Ovary (tissue), 3 donors: ENCODE measurements at regions not wholly inside any gene's neighbourhood (a gene's known extent, or its start where the extent isn't known, plus 50 kb on each side); places are given as distances from the start of the nearest gene placed in this dataset.

Source experiments
- CTCF ChIP-seq, 3 donors: fragments of 450-650 bp in 2 of 3; fragments of 200-600 bp in 1 of 3; IDR thresholded peaks; one replicate each; pipeline versions ENCODE4 v1.5.1 to v1.8.0; 2016 to 2022; ENCODE audit warnings: antibody characterized with exemption in 3 of 3, mild to moderate bottlenecking in 1 of 3
- EP300 ChIP-seq: sonication (generic); formaldehyde crosslinking; IDR thresholded peaks from one replicate; pipeline ENCODE4 v1.6.1; 2017; ENCODE audit warnings: antibody characterized with exemption
- POLR2A ChIP-seq: fragments of 450-650 bp; IDR thresholded peaks from one replicate; pipeline ENCODE4 v1.6.1; 2017; ENCODE audit warnings: antibody characterized with exemption, mild to moderate bottlenecking, moderate library complexity
- donor health status: DM: no; HTN: no; CAD: no.

DNA sequence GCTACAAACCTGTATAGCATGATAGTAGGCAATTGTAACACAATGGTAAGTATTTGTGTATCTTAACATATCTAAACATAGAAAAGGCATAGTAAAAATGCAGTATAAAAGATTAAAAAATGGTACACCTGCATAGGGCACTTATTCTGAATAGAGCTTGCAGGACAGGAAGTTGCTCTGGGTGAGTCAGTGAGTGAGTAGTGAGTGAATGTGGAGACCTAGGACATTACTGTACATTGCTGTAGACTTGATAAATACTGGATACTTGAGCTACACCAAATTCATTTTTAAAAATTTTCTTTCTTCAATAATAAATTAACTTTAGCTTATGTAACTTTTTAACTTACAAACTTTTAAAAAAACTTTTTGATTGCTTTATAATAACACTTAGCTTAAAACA lies 68.2 kb upstream of the MAML3 start:
- TF ChIP-seq CTCF (IDR thresholded peaks at IDR 0.05) (no peak), POLR2A (no peak), EP300 (no peak)
